DOHH2 (cell line): ENCODE measurements at regions not wholly inside any gene's neighbourhood (a gene's known extent, or its start where the extent isn't known, plus 50 kb on each side); places are given as distances from the start of the nearest gene placed in this dataset.
"Not testable (repeated sequence)": the region's sequence is repeated elsewhere in the genome, so short reads cannot be mapped to it uniquely, and the experiment has no call there.

Experiments
- CTCF ChIP-seq: fragments of 200-600 bp; sonication (generic); IDR thresholded peaks from one replicate; pipeline ENCODE4 v1.5.1; 2014; ENCODE audit warnings: antibody characterized with exemption, mild to moderate bottlenecking, low read depth, low read length; ENCODE audit not compliant: poor library complexity, severe bottlenecking
- EZH2phosphoT487 ChIP-seq: fragments of 200-600 bp; sonication (generic); IDR thresholded peaks from 2 replicates; pipeline ENCODE4 v1.6.1; 2017; ENCODE audit warnings: borderline replicate concordance, mild to moderate bottlenecking, antibody characterized with exemption, low read length, moderate library complexity, mixed read lengths

- TF ChIP-seq CTCF, EZH2phosphoT487: not testable (repeated sequence)
These were observed 4505.8 kb upstream of the TPTE start for GRCh38 chr21:6015422-6016057.
